Hematopoietic multipotent progenitor cell treated with erythropoietin and hydrocortisone succinate and interleukin-3 and kit ligand, for 6 days (in vitro differentiated cells): ENCODE measurements at regions not wholly inside any gene's neighbourhood (a gene's known extent, or its start where the extent isn't known, plus 50 kb on each side); places are given as distances from the start of the nearest gene placed in this dataset.
"Not testable (repeated sequence)": the region's sequence is repeated elsewhere in the genome, so short reads cannot be mapped to it uniquely, and the experiment has no call there.

Experiments
- DNase-seq: peaks from one replicate; pipeline ENCODE4 v3.0.0-alpha.2; 2015

DNA sequence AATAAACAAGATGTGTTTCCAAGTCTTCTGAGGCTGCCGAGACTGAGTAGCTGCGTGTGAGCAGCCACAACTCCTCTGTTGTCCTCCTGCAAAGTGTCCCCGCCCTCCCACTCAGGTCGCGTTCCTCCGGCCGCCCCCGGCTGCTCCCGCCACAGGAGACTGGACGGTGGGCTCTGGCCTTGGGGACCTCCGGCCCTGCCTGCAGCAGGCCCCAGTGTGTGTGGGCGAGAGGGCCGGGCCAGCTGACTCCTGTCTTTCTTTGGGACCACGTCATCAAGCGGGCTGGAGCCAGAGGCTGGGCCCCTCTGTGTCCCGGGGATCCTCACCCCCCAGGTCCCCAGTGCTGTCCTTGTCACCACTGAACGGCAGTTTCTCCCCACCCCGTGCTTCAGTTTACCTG is 175.3 kb downstream of the NPIPB11 start:
- no peak for DNase-seq

DNA sequence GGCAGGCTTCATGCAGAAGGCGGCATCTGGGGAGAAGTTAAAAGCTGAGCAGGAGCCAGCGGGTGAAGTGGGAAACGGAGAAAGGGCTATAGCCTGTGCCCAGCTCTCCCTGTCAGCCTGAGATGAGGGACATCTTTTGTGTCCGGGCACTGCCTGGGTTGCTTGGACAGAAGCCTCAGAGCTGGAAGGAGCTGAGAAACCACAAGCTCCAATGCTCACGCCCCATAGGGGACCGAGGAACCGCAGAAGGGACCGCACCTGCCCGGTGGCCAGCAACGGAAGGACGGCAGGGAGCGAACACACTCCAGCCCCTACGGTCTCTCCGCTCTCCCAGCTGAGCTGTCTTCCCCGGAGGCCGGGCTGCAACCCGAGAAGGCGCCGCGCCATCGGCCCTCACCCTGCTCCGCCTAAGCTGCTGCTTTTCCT is 175.8 kb downstream of the NPIPB11 start:
- no peak for DNase-seq

DNA sequence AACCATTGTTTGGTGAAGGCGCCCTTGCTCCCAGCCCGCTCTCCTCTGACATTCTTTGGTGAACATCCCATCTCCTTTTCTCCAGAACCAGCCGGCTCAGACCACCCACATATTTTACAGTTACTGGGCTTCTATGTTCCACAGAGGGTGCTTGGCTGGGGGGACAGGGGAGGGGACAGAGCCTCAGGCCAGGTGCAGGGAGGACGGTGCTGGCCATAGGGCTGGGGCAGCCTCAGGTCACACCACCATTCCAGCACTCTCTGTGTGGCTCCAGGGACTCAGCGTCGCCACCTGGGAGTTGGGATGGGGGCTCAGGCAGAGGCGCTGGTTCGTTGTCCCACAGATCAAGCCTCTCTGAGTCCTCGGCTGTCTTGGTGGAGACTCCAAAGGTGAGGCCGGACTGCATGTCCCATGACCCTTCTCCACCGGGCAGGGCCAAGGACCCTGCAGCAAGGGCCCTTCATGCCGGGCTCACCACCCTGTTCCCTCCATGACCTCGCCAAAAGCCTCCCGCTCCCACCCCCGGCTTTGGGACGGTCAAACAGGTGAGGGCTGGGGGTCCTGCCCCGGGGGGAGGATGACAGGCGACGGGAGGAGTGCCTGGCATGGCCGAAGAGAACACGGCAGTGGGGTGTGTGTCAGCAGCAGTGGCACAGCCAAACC is 176.4 kb downstream of the NPIPB11 start:
- not testable (repeated sequence) for DNase-seq

DNA sequence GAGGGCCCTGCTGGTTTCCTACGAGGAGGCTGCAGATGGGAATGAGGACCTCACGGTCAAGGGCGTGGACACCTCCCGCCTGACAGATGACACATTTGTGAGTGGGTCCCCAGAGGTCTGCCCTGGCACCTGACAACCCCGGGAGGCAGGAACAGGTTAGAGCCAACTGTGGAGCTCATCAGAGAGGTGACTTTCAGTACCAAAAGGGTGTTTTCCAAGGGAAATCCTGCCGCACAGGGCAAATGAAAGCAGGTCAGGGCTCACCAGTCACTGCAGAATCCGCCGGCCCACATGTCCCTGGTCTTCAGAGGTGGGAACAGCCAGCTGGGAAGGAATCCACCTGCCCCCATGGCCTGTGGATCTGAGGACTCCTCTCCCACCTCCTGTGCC is 176.9 kb downstream of the NPIPB11 start:
- not testable (repeated sequence) for DNase-seq

DNA sequence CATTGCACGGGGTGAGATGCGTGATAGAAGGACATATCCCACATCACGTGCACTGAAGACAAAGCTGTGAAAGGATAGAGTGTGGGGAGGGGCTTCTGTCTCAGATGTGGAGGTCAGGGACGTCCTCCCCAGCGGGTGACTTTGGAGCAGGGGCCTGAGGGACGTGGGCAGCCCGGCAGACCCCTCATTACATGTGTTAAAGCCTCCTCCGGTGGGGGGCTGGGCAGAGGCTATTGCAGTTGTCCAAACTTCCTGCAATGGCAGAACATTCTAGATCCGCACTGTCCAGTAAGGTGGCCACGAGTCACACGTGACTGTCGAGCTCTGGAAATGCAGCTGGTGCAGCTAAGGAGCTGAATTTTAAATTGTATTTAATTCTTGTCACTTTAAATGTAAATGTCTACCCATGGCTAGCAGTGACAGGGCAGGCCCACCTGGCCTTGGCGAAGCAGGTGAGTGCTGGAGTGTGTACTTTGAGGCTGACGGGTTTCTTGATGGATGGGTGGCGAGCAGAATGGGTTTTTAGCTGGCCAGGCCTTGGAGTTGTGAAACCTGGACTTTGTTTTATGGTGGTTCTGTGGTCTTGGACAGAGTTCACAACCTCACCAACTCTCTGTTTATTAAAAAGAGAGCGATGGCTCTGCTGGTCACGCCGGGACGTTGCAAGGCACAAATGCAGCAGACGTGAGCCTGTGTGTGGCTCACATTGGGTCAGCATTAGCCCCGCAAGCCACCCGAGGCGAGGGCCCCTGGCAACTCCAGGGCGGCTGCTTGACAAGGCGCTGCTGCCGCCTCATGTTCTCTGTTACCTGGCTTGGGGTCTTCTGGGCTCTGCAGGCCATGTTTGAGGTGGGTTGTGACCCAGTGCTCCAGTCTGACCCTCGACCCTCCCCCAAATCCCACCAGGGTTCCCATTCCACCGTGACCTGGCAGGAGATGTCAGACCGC is 177.6 kb downstream of the NPIPB11 start:
- DNase-seq: not testable (repeated sequence)

DNA sequence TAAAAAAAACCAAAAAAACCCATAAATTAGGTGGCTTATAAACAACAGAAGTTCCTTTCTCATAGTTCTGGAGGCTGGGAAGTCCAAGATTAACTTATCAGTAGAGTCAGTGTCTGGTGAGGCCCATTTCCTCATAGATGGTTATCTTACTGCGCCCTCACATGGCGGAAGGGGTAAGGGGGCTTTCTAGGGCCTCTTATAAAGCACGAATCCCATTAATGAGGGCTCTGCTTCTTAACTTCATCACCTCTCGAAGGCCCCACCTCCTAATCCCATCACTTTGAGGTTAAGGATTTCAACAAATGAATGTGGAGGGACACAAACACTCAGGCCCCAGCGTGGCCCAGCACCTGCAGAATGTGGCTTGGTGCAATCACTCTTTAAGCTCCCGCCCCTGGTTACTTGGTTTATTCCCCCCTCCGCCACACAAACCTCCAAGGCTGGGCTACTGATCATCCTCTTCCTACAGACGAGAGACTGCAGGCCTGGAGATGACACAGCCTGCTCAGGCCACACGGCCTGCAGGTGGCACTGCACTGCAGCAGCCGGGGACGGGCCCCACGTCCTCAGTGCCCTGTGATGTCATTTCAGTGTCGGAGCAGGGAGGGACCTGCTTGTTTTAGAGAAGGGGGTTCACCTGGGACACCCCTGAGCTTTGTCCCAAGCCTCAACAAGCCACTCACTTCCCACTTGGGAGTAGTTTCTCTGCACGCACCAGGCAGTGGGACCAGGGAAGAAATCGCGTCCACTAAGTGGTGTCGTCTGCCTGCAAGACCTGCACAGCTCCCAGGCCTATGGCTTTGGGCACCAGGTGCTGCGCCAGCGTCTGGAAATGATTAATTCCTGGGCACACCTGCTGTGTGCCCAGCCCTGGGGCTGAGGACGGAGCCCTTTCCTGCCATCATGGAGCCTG is 178.5 kb downstream of the NPIPB11 start:
- DNase-seq: peak; percentile 81

DNA sequence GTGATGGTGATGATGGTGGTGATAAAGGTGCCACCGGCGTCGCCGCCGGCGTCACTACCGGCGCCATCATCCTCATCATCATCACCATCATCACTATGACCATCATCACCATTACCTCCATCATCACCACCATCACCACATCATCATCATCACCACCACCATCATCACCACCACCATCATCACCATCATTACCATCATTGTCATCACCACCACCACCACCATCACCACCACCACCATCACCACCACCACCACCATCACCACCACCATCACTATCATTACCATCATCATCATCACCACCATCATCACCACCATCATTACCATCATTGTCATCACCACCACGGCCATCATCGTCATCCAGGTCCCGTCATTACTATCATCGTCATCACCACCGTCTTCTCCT is 179.7 kb downstream of the NPIPB11 start:
- no peak for DNase-seq

DNA sequence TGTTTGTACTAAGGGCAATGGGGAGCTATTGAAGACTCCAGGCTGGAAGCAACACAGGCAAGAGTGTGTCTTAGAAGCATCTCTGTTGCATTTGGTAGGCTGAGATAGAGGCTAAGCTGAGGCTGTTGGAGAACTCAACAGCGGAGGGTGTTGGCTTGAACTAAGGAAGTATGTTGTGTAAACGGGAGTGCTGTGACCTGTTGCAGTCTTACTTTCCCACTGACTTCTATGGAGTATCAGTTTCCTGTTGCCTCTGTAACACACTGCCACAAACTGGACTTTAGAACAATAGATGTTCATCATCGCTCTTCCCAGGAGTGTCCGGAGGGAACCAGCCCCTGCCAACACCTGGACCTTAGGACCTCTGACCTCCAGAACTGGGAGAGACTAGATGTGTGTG is 181.8 kb downstream of the NPIPB11 start:
- not testable (repeated sequence) for DNase-seq

DNA sequence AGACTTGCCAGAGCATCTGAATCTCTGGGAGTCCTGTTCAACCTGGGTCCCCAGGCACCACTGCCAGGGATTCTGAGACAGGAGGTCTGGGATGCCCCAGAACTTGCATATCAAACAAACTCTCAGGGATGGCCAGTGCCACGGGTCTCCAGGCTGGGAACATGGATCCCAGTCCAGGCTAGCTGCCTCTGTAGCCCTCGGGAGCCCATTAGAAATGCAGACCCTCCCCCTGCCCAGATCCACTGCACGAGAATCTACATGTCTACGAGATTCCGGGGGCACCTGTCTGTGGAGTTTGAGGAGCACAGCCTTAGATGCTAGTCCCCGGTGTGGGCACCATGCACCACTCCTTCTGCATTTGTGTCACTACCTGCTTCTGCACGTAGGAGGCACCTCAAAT is 183.9 kb downstream of the NPIPB11 start:
- not testable (repeated sequence) for DNase-seq

DNA sequence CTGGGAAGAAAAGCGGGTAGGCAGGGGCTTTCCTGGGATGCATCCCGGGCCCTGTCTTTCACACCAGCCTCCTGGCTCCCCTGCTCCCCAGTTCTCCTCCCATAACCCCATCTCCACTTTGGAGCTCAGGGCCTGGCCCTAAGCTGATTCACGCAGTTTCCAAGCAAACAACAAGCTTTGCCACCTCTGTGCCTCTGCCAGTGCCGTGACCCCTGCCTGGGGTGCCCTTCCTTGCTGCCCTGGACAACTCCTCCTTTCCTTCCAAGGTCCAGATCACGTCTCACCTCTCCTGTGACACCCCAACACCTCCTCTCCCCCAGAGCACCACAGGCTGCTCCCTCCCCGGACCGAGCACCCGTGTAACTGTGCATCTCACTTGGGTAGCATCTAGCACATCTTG is 184.5 kb downstream of the NPIPB11 start:
- not testable (repeated sequence) for DNase-seq

DNA sequence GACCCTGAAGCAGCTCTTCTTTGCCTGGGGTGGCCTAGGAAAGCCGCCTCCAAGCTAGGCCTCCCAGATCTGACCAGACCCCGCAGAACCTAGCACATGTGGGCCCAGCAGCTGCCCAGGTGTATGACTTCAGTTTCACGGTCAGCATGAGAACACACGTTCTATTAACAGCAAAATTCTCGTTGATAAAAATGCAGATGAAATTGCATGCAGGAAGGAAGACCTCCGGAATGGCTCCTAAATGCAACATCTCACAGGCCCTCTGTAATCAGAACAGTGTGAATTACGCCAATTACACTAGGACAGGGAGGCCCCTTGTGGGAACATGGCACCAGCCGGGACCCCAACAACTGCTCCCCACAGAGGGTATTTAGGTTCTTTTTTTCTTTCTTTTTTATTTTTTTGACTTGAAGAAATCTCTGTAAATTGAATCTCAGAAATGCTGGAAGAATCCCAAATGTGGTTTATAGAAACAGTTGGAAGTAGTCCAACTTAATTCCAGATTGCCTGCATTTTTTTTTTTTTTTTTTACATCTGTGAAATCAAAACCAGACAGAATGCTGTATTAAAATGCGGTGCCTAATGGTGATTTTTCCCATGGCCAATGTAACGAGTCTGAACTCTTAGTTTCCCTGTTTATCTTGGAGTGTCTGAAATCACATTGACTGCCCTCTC is 185.1 kb downstream of the NPIPB11 start:
- DNase-seq: peak; percentile 16

DNA sequence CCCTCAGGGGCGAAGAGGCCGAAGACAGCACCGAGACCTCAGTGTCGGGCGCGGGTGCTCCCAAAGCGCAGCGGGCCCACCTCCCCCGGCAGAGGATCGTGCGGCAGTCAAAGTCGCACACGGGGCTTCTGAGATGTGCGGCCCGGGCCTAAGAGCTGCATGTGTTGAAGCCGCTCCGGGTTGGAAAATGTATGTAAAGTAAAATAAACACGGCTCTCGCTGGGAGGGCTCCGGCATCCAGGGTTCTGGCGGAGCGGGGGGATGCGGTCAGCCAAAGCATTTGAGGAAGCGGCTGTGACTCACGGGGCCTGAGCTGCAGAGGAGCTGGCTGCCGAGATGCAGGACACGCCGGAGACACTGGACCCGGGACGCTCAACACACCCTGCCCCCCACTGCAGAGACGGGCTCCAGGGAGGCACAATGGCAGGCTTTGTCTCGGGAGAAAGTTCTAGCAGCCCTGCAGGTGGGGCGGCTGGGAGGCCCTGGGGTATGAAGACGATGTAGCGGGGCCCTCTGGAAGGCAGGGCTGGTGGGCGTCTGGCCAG is 185.8 kb downstream of the NPIPB11 start:
- not testable (repeated sequence) for DNase-seq

DNA sequence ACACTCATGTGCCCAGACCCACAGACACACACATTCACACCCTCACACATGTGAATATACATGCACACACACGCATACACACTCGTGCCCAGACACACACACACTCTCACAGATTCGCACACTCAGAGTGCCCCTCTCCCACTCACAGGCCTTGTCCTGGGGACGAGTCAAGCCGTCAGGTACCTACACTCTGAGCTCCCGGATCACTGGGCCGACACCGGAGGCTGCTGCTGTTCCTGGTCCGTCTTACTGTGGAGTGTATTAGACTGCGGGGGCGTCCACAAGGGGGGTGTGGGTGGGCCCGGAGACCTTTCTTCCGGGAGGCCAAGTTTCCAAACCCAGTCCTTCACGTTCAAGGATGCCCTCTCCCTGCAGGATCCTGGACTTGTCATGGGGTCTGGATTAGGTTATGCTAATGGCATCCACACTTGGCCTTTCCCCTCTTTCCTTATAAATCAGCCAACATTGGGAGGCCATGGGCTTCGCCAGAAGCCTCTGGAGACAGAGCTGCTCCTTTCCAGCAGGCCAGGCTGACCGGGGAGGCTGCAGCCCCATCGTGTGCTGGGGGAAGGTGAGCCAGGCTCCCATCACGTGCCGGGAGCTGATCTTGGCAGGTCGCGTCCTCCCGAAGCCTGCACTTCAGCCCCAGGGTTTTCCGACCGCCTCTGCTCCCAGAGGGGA is 186.4 kb downstream of the NPIPB11 start:
- not testable (repeated sequence) for DNase-seq

DNA sequence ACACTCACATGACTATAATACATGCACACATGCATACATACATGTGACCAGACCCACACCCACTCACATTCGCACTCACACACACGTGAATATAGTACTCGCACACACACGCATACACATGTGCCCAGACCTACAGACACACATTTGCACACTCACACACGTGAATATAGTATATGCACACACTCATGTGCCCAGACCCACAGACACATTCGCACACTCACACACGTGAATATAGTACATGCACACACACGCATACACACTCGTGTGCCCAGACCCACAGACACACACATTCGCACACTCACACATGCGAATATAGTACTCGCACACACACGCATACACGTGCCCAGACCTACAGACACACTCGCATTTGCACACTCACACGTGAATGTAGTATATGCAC is 186.9 kb downstream of the NPIPB11 start:
- not testable (repeated sequence) for DNase-seq

DNA sequence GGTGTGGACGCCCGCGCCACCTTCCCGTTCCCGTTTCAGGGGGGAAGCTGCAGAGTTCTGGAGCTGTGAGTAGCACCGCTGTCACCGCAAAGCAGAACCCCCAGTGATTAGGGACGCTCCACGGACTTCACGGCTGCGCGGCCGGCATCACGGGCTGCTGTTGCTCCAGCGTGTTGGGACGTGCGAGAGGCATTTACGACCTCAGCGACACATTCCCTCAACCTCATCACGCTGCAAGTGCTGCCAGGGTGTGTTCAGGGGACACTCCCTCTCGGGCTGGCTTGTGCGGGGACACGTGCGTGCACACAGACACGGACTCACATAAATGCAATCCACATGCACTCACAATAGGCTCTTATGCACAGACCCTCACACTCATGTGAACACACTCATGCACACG is 187.9 kb downstream of the NPIPB11 start:
- not testable (repeated sequence) for DNase-seq

DNA sequence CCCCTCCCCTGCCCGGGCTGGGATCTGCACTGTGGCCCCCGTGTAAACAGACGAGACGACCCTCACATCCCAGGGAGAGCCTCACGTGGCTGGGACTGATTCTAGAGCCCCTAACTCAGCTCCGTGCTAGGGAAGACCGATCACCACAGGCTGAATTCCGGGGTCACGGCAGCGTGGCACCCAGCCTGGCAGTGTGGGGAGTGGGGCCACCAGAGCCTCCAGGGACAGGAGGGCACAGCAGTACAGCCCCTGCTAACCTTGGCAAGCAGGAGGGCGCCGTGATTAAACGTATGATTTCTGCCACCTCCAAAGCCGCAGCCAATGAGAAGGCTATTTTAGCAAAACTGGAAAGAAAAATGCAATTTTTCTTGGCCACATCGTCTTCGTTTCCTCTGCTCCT is 188.3 kb downstream of the NPIPB11 start:
- DNase-seq: not testable (repeated sequence)

DNA sequence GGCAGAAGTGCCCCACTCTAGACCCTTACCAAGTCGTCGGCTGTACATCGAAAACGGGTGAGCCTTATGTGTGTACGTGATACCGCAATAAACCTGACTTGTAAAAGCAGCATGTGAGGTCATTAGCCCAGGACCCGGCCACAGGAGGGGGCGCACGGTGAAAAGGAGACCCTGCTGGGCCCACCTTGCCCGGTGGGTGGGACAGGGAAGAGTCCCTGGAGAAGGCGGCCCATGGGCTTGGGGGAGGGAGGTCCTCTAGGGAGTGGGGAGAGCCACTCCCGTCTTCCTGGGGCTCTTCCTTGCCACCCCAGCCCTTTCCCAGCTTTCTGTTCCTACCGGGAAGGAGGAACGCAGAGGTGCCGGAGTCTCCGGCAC is 188.8 kb downstream of the NPIPB11 start:
- not testable (repeated sequence) for DNase-seq

DNA sequence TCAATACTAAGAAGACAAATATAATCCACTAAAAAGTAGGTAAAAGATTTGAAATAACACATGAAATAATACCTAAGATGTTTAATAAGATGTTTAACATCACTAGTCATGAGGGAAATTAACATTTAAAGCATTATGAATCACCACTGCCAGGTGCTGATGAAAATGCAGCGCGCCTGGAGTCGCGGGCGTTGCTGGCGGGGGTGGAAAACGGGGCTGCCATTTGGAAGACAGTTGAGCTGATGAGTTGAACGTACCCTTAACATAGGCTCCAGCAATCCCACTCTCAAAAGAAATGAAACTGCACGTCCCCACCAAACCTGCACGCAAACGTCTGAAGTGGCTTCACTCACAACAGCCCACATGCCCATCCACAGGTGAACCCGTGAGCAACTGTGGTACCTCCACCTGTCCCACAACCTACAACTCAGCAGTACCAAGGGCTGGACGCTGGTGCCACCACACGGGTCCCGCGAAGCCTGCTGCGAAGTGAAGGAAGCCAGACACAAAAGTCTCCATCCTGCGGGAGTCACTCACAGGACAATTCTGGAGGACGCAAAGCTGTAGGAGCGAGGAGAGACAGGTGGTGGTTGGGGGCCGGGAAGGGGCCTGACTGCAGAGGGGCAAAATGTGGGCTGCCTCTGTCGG is 189.3 kb downstream of the NPIPB11 start:
- DNase-seq: not testable (repeated sequence)

DNA sequence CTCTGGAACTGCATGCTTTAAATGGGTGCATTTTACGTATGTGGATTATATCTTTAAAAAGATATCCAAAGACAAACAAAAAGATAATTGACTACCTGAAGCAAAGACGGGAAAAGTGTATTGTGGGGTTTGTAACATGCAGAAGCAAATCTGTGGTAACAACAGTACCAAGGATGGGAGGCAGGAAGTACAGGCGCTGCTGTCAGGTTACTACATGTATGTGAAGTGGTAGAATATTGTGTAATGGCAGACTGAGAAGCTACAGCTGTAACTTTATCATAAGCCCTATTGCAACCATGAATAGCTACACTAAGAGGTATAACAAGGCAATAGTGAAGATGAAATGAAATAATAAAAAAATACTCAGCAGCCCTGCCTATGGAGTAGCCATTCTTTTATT is 192.7 kb downstream of the NPIPB11 start:
- DNase-seq: not testable (repeated sequence)

DNA sequence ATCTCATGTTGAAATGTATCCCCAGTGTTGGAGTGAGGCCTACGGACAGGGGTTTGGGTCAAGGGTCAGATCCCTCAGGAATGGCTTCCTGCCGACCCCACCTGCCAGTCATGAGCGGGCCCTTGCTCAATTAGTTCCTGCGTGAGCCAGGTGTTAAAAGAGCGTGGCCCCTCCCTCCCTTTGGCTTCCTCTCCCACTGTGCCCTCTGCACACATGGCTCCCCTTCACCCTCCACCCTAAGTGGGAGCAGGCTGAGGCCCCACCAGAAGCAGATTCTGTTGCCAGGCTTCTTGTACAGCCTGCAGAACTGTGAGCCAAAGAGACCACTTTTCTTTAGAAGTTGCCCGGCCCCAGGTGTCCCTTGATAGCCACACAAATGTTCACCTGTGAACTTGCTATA is 193.3 kb downstream of the NPIPB11 start:
- not testable (repeated sequence) for DNase-seq
